GM21528 (cell line): ENCODE measurements at regions not wholly inside any gene's neighbourhood (a gene's known extent, or its start where the extent isn't known, plus 50 kb on each side); places are given as distances from the start of the nearest gene placed in this dataset.
"Not testable (repeated sequence)": the region's sequence is repeated elsewhere in the genome, so short reads cannot be mapped to it uniquely, and the experiment has no call there.

Source experiments
- ATAC-seq: cut with Tn5 transposase; IDR thresholded peaks from one replicate; pipeline ENCODE4 v1.9.1; 2021; ENCODE audit warnings: mild to moderate bottlenecking, moderate library complexity; ENCODE audit not compliant: unreplicated experiment, low FRiP score

DNA sequence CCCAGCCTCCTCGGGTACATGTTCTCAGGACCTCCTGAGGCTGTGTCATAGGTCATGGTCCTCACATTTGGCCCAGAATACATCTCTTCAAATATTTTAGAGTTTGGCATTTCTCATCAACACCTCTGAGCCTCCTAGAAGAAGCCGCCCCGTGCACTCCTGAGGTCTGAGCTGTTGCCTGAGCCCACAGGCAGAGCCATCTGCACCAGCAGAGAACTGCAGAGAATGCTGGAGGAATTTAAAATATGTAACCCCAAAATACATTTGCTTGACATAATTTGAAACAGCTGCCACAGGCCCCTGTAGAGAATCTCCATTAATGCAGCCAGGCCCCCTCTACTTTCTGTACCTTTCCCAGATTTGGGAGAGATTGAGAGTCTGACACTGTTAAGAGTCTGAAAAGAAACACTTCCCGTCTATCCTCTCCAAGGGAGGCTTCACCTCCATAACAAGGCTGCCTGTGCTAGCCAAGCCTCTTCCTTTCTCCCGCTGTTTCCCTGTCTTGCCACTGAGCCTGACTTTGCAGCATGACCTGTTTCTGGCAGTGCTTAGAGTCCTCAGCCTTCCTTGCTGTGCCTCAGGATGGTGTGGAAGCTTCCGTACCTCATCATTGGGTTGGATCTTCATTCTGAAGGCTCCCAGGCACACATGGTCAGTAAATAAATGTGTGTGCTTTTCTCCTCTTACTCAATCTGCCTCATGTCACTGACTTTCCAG is 95.4 kb upstream of the SFSWAP start:
- no peak for ATAC-seq

DNA sequence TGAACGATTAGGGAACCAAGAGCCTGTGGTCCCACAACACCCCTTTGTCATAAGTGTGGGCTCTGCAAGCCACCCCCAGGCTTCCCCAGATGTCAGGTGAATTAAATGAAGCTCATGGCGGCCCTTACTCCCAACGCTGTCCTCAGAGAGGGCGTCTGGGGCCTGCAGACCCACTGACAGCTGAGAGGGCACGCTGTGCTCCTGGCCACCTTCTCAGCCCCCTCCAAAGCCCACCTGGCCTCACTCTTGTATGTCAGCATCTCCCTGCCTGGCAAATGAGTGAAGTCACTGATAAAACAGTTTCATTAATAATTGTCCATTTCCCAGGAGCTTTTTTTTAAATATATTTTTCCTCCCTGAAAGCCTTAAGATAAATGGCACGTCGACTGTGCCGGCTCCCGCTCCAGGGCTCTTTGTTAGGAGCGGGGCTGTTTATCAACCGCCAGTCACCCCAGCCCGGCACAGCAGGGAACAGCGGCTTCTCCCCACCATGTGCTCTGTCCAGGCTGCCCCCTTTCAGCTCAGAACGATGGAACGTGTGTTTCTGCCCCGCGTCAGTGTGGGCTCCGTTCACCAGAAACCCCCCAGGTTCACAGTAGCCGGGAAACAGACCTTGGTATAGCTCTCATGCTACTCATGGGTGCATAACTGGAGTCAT is 94.7 kb upstream of the SFSWAP start:
- no peak for ATAC-seq

DNA sequence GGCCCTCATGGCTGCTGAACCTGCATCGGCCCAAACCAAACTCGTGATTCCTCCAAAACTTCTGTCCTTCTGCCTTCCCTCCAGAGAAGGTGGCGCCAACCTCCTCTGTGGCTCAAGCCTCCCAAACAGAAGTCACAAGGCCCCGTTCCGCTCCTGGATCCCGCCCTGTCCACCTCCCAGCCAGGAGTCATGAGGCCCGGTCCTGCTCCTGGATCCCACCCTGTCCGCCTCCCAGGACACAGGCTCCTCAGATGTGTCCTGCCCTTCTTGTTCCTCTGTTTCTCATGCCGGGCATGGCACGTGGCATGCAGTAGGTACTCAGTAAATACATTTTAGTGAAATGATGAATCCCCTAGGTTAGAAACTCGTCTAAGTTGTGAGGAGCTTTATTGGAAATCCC is 94.2 kb upstream of the SFSWAP start:
- no peak for ATAC-seq

DNA sequence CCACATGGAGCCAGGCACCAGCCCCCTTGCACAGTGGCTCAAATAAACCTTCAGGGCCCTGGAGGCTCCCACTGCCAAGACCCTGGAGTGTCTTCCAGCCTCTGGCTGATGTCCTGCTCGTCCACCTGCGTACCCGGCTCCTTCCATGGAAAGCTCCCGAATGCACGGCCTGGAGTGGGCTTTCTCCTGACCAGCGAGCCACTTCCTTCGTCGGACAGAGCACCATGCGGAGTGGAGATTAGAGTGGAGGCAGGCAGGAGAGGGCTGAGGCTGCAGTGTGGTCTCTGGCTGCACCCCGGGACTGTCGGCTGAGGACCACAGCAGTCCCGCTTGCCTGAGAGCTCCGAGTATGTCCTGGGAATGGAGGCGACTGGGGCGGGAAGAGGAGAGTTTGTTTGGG is 93.7 kb upstream of the SFSWAP start:
- no peak for ATAC-seq

DNA sequence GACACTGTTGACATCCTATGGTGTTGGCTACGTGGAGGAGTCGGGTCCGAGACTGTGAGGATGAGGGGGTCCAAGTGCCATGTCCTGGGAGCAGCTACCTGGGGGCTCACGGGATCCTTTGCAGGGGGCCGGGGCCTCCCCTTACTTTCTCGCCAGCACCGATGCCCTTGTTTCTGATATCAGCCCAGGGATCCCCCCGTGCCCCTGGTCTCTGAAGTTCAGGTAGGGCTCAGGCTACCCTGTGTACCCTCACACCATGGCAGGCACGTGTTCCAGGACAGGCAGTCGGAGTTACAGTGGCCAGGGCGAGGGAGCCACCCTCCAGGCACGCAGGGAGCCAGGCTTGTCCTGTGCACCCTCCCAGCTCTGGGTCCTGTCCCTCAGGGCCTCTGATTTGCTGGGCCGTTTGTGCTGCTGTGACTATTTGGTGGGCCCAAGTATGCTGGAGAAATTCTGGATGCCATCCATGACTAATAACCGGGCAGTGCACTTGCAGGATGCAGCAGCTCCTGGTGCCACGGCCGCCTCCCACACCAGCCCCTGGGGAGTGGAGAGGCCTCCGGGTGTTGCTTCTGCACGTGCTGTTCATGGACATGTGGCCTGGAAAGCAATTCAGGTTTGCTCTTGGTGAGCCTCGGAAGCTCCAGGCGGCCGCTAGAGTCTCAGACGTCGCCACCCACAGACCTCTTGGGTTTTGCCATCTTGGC is 93.1 kb upstream of the SFSWAP start:
- ATAC-seq = no peak

DNA sequence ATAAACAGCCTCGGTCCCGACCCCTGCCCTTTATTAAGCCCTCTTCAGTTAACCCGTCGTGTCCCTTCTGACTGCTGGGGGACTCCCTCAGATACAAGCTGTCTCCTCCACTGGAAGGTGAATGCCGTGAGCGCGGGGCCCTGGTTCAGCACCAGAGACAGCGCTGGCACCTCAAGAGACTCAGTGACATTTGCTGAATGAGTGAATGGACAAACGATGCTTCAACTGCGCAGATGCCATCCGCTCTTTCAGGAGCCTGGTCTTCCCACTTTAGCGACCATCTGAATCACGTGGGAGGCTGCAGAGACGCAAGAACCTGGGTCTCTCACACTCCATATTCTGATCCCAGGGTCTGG is 92.6 kb upstream of the SFSWAP start:
- ATAC-seq = no peak

DNA sequence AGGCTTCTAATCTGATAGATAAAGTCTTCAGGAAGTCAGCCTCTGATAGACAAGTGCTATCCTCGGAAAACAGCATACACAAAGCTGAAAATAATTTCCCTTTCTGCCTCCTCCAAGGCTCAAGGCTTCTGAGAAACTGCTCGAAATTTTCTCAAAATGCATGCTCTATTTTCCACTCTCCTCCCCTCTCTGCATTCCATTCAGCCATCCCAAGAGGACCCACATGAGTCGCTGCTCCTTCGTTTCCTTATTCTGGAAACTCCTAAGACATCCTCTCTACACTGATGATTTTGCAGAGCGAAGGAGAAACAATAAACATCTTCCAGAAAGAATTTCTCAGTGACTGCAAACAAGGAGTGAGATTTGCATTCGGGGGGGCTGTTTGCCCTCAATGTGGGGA is 92.2 kb upstream of the SFSWAP start:
- no peak for ATAC-seq

DNA sequence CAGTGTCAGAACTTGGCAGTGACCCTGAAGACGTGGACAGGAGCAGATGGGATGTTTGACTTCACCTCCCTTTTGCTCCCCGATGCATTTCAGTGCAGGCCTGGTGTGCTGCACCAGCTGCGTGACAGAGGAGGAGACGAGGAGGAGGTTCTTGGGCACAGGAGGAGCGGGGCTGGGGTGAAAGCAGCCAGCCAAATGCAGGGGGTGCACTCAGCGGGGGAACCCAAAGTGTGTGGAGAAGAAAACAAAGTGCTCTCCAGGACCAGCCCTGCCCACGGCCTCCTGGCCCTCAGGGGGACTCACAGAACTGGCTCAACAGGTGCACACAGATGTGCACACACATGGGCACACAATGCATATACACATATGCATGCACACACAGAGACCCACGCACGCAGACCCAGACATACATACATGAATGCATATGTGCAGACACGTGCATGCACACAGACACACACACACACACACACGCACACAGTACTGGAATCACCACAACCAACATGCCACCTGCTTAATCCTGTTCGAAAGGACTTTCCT is 91.7 kb upstream of the SFSWAP start:
- ATAC-seq = no peak

DNA sequence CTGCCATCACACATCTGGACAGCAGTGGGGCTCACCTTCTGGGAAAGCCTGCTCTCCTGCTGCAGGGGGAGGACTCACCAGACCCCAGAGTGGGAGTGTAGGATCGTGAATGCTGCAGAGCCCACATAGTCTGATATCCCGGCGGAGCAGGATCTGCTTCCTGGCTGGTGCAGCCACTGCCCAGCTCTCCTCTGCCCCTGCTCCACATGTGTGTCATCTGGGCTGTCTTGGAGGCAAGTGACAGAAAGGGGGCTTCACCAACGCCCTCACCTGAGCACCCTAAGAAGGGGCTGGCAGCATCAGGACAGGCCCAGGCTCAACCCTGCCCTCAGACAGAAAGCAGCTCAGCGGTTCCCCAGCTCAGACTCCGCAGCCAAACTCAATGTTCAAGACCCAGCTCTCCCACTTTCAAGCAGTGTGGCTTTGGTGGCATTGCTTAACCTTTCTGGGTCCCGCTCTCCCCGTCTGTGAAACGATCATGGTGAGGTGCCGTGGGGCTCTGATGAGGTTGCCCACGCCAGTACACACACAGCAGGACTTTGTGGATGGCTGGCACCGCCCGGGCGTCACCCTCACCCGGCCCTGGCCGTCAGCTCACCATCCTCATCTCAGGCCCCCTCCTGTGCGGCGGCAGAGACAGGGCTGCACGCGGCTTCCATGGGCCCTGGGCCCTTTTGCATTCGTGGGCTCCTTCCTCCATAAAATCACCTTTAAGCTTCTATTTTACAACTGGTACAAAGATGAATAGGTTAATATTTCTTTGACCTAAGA is 91.0 kb upstream of the SFSWAP start:
- no peak for ATAC-seq

DNA sequence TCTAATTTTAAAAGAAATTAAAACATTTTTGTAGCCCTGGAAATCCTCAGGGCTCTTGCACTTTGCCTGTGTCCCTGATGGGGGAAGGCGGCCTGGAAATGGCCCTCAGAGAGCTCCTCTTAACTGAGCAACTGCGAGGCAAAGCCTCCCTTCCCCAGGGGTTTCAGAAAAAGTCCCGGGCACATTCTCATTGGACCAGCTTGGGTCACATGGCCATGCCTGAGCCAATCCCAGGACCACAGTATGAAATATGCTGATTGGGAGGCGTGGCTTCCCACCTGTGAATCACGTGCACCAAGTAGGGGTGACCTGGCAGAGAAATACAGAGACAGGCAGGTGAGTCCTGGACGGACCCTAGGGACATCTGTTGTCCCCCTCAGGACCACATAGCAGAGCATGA is 90.4 kb upstream of the SFSWAP start:
- no peak for ATAC-seq

DNA sequence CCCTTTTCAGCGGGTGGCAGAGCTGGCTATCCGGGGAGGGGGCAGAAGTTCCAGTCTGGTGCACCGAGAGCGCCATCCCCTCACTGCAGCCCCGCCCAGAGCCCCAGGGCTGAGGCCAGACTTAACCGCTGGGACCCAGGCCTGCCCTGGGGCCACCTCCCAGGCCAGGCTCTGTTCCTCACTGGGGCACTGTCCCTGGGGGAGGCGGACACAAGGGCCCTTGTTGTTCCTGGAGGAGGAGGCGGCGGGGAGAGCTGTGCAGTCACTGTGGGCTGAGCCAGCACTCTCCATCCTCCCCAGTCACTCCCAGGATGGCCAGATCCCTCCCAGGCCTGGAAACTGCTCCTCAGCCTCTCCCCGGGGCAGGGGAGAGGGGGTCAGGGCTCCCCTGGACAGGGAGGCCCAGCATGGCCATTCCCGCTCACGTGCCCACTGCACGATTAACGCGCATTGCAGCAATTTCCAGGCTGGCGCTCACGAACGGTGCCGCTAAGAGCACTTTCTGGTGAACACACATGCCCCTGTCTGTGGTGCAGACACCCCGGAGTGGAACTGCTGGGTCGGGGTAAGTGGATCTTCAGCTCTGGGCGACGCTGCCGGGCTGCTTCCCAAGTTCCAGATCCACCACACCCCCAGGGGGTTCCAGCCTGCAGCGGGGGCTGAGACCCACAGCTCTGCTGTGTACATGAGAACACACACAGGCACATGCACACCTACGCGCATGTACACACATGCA is 89.8 kb upstream of the SFSWAP start:
- no peak for ATAC-seq

DNA sequence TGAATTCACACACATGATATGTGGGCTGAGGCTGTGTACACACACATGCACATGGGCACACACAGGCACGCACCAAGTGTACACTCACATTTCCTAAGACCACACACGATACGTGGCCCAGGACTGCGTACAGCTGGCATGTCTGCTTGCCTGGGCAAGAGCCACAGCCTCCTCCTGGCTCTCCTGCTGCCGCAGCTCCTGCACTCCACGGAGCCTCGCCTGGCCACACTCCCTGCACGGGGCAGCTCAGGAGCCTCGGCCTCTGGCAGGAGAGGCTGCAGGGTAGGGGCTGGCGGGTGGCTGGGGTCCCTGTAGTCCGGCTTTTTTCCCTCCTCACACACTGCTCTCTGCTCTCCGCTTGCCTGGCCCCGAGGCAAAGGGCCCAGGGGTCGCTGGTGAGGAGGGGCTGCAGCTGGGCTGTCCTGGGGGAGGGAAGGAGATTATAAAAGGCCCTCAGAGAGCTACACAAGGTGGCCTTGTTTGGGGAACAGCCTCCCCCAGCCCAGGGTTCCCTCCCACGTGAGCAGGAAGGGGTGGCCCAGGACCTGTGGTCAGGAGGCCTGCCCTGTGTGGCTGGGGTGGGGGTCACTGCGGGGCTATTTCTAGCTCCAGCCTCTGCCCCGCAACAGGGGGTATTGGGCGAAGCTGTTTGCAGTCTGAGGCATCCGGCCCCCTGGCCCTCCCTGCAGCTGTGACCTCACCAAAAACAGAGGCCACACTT is 89.0 kb upstream of the SFSWAP start:
- no peak for ATAC-seq

DNA sequence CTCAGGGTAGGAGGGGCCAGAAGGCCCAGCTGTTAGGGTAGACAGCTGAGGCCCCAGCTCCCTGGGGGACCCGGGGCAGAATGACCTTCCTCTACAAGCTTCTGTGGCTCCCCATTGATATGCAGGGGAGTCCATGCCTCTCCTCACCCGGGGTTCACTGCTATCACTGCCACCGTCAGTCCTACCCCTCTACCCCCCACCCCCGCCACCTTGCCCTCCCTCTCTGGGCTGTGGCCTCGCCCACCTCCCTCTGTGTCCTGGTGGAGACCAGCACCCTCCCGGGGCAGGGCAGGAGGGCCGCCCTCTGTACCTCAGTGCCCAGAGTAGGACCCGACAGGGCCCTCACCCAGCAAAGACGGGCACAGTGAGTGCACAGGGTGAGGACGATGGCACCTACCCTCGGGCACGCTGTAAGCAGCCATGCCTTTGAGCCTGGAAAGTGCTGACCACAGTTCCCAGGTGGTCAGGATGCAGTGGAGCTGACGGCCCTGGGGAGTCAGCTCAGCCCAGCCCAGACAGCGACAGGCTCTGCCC is 88.4 kb upstream of the SFSWAP start:
- no peak for ATAC-seq

DNA sequence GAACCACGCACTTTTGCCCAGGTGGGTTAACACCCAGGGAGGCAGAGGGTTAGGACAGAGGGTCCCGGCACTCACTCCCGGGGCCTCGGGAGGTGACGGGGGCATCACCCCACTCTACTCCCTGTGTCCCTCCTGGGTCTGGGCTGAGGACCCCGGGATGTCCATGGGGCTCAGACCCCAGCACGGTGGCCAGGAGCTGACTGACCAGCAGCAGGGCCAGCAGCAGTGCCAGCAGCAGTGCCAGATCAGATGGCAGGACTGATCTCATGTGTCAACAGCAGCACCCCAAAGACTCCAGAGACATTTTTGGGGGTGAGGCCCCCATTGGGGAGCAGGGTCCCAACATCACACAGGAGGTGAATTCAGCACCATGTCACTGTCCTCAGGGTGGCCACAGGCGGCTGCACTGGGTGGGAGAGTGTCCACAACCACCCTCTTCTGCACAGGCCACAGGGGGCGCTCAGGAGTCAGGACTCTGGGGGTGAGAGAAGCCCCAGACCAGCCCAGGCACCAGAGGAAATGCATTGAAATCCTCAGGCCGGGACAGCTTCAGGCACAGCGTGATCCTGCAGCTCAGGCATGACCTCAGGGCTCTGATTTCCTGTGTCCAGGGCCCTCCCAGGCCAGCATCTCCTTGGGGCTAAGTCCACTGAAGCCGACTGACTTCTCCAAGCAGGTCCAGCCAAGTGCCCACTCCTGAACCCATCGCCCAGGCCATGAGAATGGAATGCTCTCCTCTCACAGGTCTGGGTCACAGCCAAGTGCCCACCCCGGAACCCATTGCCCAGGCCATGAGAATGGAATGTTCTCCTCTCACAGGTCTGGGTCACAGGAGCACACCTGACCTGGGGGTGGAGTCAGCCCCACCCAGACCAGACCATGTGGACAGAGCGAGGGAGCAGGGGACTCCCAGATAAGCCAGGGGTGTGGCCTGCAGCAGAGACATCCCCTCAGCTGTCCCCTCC is 87.2 kb upstream of the SFSWAP start:
- ATAC-seq = not testable (repeated sequence)

DNA sequence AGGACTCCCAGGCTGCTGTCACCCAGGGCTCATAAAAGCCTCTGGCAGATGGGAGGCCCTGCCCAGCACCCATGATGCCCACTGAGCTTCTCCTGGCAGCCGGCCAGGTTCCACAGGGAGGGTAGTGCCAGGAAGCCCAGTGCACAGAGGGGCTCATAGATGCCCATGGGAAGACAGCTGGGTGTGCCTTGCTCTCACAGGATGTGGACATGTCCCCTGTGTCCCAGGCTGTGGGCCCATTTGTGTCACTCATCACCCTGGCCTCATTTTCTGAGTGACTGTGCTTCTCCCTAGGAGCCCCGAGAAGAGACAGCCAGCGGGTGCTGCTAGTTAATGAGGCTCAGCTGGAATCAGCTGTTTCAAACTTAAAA is 86.5 kb upstream of the SFSWAP start:
- ATAC-seq = not testable (repeated sequence)

DNA sequence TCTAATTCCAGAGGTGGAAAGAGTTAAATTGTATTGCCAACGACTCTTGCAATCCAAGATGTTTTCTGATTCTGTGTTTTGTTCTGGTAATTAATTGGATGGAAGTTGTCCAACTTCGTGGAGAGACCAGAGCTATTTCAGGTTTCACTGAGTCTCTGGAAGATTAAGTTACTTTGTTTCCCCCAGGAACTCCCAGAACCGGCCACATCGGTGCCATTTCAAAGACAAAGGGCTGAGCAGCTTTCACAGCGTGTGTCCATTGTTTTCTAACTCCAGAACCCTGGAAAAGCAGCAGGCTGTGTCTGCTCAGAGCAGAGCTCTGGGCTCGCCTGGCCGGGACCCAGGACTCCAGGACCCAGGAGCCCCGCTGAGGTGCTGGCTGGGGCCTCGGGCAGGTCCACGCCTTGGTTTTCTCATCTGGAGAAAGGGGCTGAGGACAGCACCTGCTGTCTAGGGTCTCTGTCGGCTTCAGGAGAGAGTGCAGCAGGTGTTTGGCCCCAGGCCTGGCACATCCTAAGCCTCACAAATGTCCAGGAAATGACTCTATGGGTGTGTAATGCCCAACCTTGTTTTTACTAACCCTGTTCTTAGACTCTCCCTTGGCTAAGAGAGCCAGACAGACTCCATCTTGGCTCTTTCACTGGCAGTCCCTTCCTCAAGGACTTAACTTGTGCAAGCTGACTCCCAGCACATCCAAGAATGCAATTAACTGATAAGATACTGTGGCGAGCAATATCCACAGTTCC is 86.0 kb upstream of the SFSWAP start:
- not testable (repeated sequence) for ATAC-seq

DNA sequence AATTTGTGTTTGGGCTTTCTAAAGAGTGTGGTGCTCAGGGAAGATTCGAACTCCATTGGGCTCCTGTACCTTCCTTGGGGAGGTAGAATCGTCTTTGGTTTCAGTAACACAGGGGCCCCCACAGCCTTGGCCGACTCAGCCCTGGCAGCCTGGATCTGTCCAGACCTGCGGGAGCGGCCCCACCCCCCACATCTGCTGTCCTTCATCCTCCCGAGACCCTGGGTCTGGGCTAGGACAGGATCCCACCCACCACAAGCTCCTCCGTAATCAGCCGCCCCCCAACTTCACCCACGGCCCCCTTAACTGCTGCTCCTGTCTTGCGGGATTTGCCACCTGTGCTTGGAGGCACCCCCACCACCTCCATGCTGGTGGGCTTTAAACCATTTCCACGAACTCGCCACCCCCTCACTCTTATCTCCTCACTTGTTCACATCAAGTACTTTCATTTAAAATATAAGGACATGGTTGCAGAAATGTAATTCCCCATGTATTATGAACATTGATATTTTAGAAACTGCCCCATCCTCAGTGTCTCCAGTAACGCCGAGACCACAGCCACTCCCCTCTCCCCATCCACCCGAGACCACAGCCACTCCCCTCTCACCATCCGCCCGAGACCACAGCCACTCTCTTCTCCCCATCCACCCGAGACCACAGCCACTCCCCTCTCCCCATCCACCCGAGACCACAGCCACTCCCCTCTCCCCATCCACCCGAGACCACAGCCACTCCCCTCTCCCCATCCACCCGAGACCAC is 84.7 kb upstream of the SFSWAP start:
- ATAC-seq = not testable (repeated sequence)
